H1 (cell line): ENCODE measurements at regions not wholly inside any gene's neighbourhood (a gene's known extent, or its start where the extent isn't known, plus 50 kb on each side); places are given as distances from the start of the nearest gene placed in this dataset.

ENCODE experiments used
- CBX8 ChIP-seq: fragments of 300-800, 300-1000 bp; sonication (generic); IDR thresholded peaks from 2 replicates; pipeline ENCODE4 v1.7.1; 2016; ENCODE audit warnings: low read depth, low read length, borderline replicate concordance
- EZH2 ChIP-seq: fragments of 200-600 bp; sonication (generic); IDR thresholded peaks from 2 replicates; pipeline ENCODE4 v1.7.1; 2012; ENCODE audit warnings: low read depth, mild to moderate bottlenecking, moderate library complexity, low read length, inconsistent platforms; ENCODE audit not compliant: severe bottlenecking
- GABPA ChIP-seq: IDR thresholded peaks from 2 replicates; pipeline ENCODE4 v1.6.1; 2011; ENCODE audit warnings: mild to moderate bottlenecking, low read length, moderate library complexity, borderline replicate concordance; ENCODE audit not compliant: insufficient read depth
- HDAC6 ChIP-seq: IDR thresholded peaks from one replicate; pipeline ENCODE4 v1.7.1; 2012; ENCODE audit warnings: low read depth, mild to moderate bottlenecking, inconsistent platforms, low read length, moderate library complexity
- POLR2A ChIP-seq, 2 experiments: IDR thresholded peaks; 1 replicate in 1 of 2; 2 replicates in 1 of 2; pipeline ENCODE4 v1.6.1; 2011; ENCODE audit warnings: low read depth in 2 of 2, low read length in 2 of 2, mild to moderate bottlenecking in 2 of 2; ENCODE audit errors: control extremely low read depth in 1 of 2
- POLR2AphosphoS5 ChIP-seq: IDR thresholded peaks from 2 replicates; pipeline ENCODE4 v1.6.1; 2011; ENCODE audit warnings: low read depth, low read length
- TAF1 ChIP-seq: IDR thresholded peaks from 2 replicates; pipeline ENCODE4 v1.6.1; 2011; ENCODE audit warnings: mild to moderate bottlenecking, low read depth, low read length
- TCF12 ChIP-seq: IDR thresholded peaks from 2 replicates; pipeline ENCODE4 v1.6.1; 2011; ENCODE audit warnings: low read depth, mild to moderate bottlenecking, low read length
- USF2 ChIP-seq: IDR thresholded peaks from 2 replicates; pipeline ENCODE4 v1.6.1; 2011; ENCODE audit warnings: low read length, improper control_type of control experiment
- ZNF274 ChIP-seq: IDR thresholded peaks from 2 replicates; pipeline ENCODE4 v1.7.0; 2012; ENCODE audit warnings: low read length, borderline replicate concordance; ENCODE audit errors: extremely low read depth
- TF ChIP-seq, protein P1 (sequence below), 3 experiments: IDR thresholded peaks; 1 replicate in 2 of 3; 2 replicates in 1 of 3; pipeline versions ENCODE4 v1.5.1 to v1.6.1; 2011; ENCODE audit warnings: low read length in 3 of 3, mild to moderate bottlenecking in 3 of 3, inconsistent platforms in 2 of 3, low read depth in 1 of 3, moderate library complexity in 1 of 3; ENCODE audit not compliant: insufficient read depth in 1 of 3; ENCODE audit errors: control extremely low read depth in 1 of 3
- TF ChIP-seq, protein P2 (sequence below): IDR thresholded peaks from 2 replicates; pipeline ENCODE4 v1.6.1; 2012; ENCODE audit warnings: low read length, inconsistent platforms
- TF ChIP-seq, protein P3 (sequence below): IDR thresholded peaks from 2 replicates; pipeline ENCODE4 v1.6.1; 2012; ENCODE audit warnings: inconsistent platforms

DNA sequence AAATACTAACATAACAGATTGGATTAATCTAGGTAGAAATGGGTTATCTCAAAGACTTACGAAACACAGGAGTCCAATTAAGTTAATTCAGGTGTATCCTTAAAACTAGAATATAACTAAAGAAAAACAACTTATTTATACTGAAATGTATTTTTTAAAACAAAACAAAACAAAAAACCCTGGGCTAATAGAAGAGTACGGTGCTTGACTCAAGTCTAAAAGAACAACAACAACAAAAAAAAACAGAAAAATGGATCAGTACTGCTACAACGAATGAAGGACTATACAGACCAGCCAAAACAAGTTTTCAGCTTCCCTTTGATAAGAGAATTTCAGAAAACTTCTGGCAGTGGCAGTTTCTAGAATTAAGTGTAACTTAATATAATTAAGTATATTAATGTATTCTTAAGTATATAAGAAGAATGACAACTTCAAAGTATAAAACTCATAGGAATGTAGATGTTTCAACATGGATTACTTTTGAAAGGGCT is 120.1 kb upstream of the EGLN3 start:
- TF ChIP-seq POLR2A (IDR thresholded peaks at IDR 0.05; ENCODE audit: control extremely low read depth in 1 of 2, low read depth in 2 of 2, low read length in 2 of 2) (no peak), USF2 (no peak), TCF12 (no peak), GABPA (no peak), POLR2AphosphoS5 (no peak), EZH2 (no peak), ZNF274 (no peak), CBX8 (no peak), TAF1 (no peak), HDAC6 (no peak)
- TF ChIP-seq, protein P1, sequence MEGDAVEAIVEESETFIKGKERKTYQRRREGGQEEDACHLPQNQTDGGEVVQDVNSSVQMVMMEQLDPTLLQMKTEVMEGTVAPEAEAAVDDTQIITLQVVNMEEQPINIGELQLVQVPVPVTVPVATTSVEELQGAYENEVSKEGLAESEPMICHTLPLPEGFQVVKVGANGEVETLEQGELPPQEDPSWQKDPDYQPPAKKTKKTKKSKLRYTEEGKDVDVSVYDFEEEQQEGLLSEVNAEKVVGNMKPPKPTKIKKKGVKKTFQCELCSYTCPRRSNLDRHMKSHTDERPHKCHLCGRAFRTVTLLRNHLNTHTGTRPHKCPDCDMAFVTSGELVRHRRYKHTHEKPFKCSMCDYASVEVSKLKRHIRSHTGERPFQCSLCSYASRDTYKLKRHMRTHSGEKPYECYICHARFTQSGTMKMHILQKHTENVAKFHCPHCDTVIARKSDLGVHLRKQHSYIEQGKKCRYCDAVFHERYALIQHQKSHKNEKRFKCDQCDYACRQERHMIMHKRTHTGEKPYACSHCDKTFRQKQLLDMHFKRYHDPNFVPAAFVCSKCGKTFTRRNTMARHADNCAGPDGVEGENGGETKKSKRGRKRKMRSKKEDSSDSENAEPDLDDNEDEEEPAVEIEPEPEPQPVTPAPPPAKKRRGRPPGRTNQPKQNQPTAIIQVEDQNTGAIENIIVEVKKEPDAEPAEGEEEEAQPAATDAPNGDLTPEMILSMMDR (IDR thresholded peaks at IDR 0.05; ENCODE audit: control extremely low read depth in 1 of 3, insufficient read depth in 1 of 3, low read depth in 1 of 3, low read length in 3 of 3), result no peak
- TF ChIP-seq, protein P2, sequence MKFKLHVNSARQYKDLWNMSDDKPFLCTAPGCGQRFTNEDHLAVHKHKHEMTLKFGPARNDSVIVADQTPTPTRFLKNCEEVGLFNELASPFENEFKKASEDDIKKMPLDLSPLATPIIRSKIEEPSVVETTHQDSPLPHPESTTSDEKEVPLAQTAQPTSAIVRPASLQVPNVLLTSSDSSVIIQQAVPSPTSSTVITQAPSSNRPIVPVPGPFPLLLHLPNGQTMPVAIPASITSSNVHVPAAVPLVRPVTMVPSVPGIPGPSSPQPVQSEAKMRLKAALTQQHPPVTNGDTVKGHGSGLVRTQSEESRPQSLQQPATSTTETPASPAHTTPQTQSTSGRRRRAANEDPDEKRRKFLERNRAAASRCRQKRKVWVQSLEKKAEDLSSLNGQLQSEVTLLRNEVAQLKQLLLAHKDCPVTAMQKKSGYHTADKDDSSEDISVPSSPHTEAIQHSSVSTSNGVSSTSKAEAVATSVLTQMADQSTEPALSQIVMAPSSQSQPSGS, result no peak
- TF ChIP-seq, protein P3, sequence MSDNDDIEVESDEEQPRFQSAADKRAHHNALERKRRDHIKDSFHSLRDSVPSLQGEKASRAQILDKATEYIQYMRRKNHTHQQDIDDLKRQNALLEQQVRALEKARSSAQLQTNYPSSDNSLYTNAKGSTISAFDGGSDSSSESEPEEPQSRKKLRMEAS, result no peak
